ENCODE measurements at regions not wholly inside any gene's neighbourhood (a gene's known extent, or its start where the extent isn't known, plus 50 kb on each side); places are given as distances from the start of the nearest gene placed in this dataset.

DNA sequence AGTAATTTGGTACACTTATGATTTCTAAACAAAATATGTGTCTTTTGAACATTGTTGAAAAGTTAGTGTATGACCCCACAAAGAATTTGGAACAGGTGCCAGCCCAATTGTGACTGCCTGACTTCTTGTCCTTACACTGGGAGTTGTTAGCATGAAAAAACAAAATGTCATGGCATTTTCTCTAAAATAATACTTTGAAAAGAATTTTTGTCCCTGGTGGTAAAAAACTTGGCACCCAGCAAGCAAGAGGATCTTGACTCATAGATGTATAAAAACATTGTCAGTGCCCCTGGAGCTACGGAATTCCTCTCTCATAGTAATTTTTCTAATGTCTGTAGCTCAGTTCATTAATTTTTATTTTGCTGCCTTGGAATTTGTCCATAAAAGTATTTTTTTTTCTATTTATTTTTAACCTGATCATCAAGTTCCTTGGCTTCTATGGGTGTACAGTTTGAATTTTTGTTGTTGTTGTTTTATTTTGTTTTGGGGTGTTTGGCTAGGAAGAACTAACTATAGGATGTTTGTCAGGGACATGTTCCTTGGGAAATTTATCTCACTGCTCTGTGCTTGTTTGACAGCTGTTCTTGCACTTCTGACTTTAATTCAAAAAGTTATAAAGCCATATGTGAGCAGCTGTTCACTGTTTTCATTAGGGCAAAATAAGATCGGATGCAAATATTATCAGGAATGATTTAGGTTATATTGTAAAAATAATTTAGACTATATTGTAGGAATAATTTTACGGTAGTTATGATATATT is 95.4 kb upstream of the NUDT6 start:
- Mint-ChIP-seq H3K4me3 (ENCODE audit: unreplicated experiment) (no peak overlapping the region), H3K27ac (ENCODE audit: low read depth, unreplicated experiment) (no peak overlapping the region), H3K27me3 (ENCODE audit: insufficient read depth, unreplicated experiment) (no peaks in the 10 kb centered on the region), H3K36me3 (ENCODE audit: insufficient read depth, unreplicated experiment) (no peaks in the 10 kb centered on the region), H3K9me3 (ENCODE audit: unreplicated experiment) (no peaks in the 10 kb centered on the region), H3K4me1 (ENCODE audit: insufficient read depth, unreplicated experiment) (peaks cover 12% of the 10 kb centered on the region)
- TF ChIP-seq, protein P1, sequence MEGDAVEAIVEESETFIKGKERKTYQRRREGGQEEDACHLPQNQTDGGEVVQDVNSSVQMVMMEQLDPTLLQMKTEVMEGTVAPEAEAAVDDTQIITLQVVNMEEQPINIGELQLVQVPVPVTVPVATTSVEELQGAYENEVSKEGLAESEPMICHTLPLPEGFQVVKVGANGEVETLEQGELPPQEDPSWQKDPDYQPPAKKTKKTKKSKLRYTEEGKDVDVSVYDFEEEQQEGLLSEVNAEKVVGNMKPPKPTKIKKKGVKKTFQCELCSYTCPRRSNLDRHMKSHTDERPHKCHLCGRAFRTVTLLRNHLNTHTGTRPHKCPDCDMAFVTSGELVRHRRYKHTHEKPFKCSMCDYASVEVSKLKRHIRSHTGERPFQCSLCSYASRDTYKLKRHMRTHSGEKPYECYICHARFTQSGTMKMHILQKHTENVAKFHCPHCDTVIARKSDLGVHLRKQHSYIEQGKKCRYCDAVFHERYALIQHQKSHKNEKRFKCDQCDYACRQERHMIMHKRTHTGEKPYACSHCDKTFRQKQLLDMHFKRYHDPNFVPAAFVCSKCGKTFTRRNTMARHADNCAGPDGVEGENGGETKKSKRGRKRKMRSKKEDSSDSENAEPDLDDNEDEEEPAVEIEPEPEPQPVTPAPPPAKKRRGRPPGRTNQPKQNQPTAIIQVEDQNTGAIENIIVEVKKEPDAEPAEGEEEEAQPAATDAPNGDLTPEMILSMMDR (IDR thresholded peaks at IDR 0.05; ENCODE audit: unreplicated experiment), result no peak
- CTCF ChIA-PET, result interaction anchor here (0.6 to 0.7 kb wide), 2 partner anchors 45 to 85 kb away, joined by 3 to 4 read pairs; no protein-coding TSS in a partner anchor
- no TSS peak for BruUV-seq (replicated peaks)
- DNase-seq (ENCODE audit: unreplicated experiment), result peak; percentile 53
- intact Hi-C loops (cut with micrococcal nuclease), result no loop called here
- POLR2A ChIA-PET, result interaction anchor here (0.6 to 1.7 kb wide), 3 partner anchors 9 to 95 kb away, joined by 3 to 6 read pairs (median 3); partner anchors contain the start of gene NUDT6

DNA sequence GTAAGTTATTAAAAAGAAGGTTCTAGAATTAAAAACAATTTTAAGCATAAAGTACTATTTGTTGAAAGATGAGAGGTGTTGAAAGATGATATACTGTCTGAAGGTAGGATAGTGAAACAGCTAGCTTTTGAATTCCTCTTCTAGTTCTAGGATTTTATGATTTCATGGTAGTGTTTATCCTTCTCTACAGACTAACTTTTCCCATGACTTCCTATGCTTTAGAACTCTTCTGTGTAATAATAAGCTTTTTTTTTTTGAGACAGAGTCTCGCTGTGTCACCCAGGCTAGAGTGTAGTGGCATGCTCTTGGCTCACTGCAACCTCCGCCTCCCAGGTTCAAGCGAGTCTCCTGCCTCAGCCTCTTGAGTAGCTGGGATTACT is 96.0 kb upstream of the NUDT6 start:
- no peak overlapping the region for H3K4me3 Mint-ChIP-seq (ENCODE audit: unreplicated experiment)
- BruUV-seq (replicated peaks), result no TSS peak
- DNase-seq (ENCODE audit: unreplicated experiment), result no peak
- no peaks in the 10 kb centered on the region for H3K9me3 Mint-ChIP-seq (ENCODE audit: unreplicated experiment)
- no peaks in the 10 kb centered on the region for H3K36me3 Mint-ChIP-seq (ENCODE audit: insufficient read depth, unreplicated experiment)
- H3K4me1 Mint-ChIP-seq (ENCODE audit: insufficient read depth, unreplicated experiment), result peaks cover 12% of the 10 kb centered on the region
- intact Hi-C loops (cut with micrococcal nuclease), result no loop called here
- no peaks in the 10 kb centered on the region for H3K27me3 Mint-ChIP-seq (ENCODE audit: insufficient read depth, unreplicated experiment)
- POLR2A ChIA-PET, result interaction anchor here (0.6 to 1.7 kb wide), 3 partner anchors 9 to 96 kb away, joined by 3 to 6 read pairs (median 3); partner anchors contain the start of gene NUDT6
- CTCF ChIA-PET, result interaction anchor here (0.6 kb wide), 1 partner anchor 58 kb away, joined by 3 read pairs; no protein-coding TSS in a partner anchor
- H3K27ac Mint-ChIP-seq (ENCODE audit: low read depth, unreplicated experiment), result no peak overlapping the region
- TF ChIP-seq, protein P1 (IDR thresholded peaks at IDR 0.05; ENCODE audit: unreplicated experiment), result no peak

DNA sequence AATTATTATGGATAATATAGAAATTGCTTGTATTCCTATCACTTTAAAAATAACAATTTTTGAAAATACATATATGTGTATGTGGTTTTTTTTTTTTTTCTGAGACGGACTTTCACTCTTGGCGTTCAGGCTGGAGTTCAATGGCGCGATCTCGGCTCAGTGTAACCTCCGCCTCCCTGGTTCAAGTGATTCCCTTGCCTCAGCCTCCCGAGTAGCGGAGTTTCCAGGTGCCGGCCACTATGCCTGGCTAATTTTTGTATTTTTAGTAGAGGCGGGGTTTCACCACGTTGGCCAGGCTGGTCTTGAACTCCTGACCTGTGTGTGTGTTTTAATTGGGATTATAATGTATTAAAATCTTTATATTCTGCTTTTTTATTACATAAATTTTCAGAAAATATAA is 97.9 kb upstream of the NUDT6 start:
- ChIA-PET CTCF (no interaction called here), POLR2A (interaction anchor here (0.6 kb wide), 1 partner anchor 23 kb away, joined by 3 read pairs; no protein-coding TSS in a partner anchor)
- H3K4me3 Mint-ChIP-seq (ENCODE audit: unreplicated experiment), result no peak overlapping the region
- H3K36me3 Mint-ChIP-seq (ENCODE audit: insufficient read depth, unreplicated experiment), result no peaks in the 10 kb centered on the region
- TF ChIP-seq, protein P1 (IDR thresholded peaks at IDR 0.05; ENCODE audit: unreplicated experiment), result no peak
- no peaks in the 10 kb centered on the region for H3K9me3 Mint-ChIP-seq (ENCODE audit: unreplicated experiment)
- intact Hi-C loops (cut with micrococcal nuclease), result no loop called here
- no peak overlapping the region for H3K27ac Mint-ChIP-seq (ENCODE audit: low read depth, unreplicated experiment)
- no peak for DNase-seq (ENCODE audit: unreplicated experiment)
- no peaks in the 10 kb centered on the region for H3K27me3 Mint-ChIP-seq (ENCODE audit: insufficient read depth, unreplicated experiment)
- no TSS peak for BruUV-seq (replicated peaks)
- peaks cover 12% of the 10 kb centered on the region for H3K4me1 Mint-ChIP-seq (ENCODE audit: insufficient read depth, unreplicated experiment)

DNA sequence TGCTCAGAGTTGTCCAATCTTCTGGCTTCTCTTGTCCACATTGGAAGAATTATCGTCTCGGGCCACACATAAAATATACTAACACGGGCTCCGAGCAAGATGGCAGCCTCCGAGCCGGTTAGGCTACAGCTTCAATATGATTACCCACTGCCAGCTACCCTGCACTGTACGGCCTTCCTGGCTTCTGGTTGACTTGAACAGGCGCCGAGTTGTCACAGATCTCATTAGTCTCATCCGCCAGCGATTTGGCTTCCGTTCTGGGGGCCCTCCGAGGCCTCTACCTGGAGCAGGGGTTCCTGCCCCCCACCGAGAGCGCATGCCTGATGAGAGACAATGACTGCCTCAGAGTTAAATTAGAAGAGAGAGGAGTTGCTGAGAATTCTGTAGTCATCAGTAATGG is 101.2 kb upstream of the NUDT6 start:
- POLR2A ChIA-PET, result no interaction called here
- no peaks in the 10 kb centered on the region for H3K9me3 Mint-ChIP-seq (ENCODE audit: unreplicated experiment)
- CTCF ChIA-PET, result no interaction called here
- TF ChIP-seq, protein P1 (IDR thresholded peaks at IDR 0.05; ENCODE audit: unreplicated experiment), result no peak
- BruUV-seq (replicated peaks), result no TSS peak
- H3K27me3 Mint-ChIP-seq (ENCODE audit: insufficient read depth, unreplicated experiment), result no peaks in the 10 kb centered on the region
- peaks cover 7% of the 10 kb centered on the region for H3K36me3 Mint-ChIP-seq (ENCODE audit: insufficient read depth, unreplicated experiment)
- intact Hi-C loops (cut with micrococcal nuclease), result no loop called here
- no peak overlapping the region for H3K4me3 Mint-ChIP-seq (ENCODE audit: unreplicated experiment)
- no peak overlapping the region for H3K27ac Mint-ChIP-seq (ENCODE audit: low read depth, unreplicated experiment)
- DNase-seq (ENCODE audit: unreplicated experiment), result no peak
- peaks cover 14% of the 10 kb centered on the region for H3K4me1 Mint-ChIP-seq (ENCODE audit: insufficient read depth, unreplicated experiment)

Data from MCF 10A (cell line).